BE2C (cell line): ENCODE measurements at regions not wholly inside any gene's neighbourhood (a gene's known extent, or its start where the extent isn't known, plus 50 kb on each side); places are given as distances from the start of the nearest gene placed in this dataset.

Experiments used
- DNase-seq: peaks from one replicate; pipeline ENCODE4 v3.0.0-alpha.2; 2020
- H3K27me3 ChIP-seq: fragments of 250-450 bp; sonication (Bioruptor Pico); 2 replicates; pipeline ENCODE4 v1.5.1; 2020; ENCODE audit warnings: mild to moderate bottlenecking
- H3K36me3 ChIP-seq: fragments of 250-450 bp; sonication (Bioruptor Pico); 2 replicates; pipeline ENCODE4 v1.5.1; 2020; ENCODE audit warnings: mild to moderate bottlenecking
- H3K4me1 ChIP-seq: fragments of 250-450 bp; sonication (Bioruptor Pico); 2 replicates; pipeline ENCODE4 v1.5.1; 2020
- H3K4me3 ChIP-seq: 2 replicates; pipeline ENCODE4 v1.5.1; 2011; ENCODE audit warnings: low read depth, low read length
- H3K9me3 ChIP-seq: fragments of 250-450 bp; sonication (Bioruptor Pico); 2 replicates; pipeline ENCODE4 v1.5.1; 2020
- TF ChIP-seq, protein P1 (sequence below): IDR thresholded peaks from 2 replicates; pipeline ENCODE4 v1.5.1; 2012; ENCODE audit warnings: mild to moderate bottlenecking, low read depth, low read length

DNA sequence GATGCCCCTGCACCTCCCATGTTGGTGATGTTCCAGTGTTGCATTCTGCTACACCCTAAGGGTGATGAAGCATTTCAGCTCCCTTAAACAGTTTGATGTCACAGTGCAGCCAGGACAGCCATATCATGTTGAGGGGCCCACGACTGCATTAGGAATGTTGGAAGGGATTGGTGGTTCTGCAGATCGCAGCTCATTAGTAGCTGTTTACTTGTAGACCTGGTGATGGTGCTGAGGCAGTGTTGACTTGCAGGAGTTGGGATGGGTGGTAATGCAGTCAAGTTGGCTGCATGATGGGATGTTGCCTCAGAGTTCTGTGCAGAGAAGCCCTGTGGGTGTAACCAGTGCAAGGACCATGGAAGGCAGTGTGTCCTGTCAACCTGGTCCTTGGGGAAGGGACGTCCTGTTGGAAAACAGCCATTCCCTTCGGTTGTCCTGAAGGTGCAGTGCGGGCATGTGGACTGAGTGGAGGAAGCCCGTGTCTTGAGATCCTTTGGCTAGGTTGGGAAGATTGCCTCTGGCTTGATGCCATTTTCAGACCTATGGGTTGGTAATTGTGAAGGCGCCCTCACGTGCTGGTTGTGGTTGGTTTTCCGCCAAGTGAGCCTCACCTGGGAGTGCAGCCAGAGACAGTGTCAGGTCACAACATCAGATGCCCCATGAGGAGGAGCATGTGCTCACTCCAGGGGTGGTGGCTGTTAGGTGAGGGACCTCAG is 100.7 kb downstream of the SNRPN start:
- no peaks in the 10 kb centered on the region for H3K27me3 ChIP-seq
- TF ChIP-seq, protein P1, sequence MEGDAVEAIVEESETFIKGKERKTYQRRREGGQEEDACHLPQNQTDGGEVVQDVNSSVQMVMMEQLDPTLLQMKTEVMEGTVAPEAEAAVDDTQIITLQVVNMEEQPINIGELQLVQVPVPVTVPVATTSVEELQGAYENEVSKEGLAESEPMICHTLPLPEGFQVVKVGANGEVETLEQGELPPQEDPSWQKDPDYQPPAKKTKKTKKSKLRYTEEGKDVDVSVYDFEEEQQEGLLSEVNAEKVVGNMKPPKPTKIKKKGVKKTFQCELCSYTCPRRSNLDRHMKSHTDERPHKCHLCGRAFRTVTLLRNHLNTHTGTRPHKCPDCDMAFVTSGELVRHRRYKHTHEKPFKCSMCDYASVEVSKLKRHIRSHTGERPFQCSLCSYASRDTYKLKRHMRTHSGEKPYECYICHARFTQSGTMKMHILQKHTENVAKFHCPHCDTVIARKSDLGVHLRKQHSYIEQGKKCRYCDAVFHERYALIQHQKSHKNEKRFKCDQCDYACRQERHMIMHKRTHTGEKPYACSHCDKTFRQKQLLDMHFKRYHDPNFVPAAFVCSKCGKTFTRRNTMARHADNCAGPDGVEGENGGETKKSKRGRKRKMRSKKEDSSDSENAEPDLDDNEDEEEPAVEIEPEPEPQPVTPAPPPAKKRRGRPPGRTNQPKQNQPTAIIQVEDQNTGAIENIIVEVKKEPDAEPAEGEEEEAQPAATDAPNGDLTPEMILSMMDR, result no peak
- H3K4me1 ChIP-seq, result no peaks in the 10 kb centered on the region
- peaks cover 52% of the 10 kb centered on the region for H3K9me3 ChIP-seq
- H3K4me3 ChIP-seq, result no peak overlapping the region
- peaks cover 80% of the 10 kb centered on the region for H3K36me3 ChIP-seq
- DNase-seq, result no peak

DNA sequence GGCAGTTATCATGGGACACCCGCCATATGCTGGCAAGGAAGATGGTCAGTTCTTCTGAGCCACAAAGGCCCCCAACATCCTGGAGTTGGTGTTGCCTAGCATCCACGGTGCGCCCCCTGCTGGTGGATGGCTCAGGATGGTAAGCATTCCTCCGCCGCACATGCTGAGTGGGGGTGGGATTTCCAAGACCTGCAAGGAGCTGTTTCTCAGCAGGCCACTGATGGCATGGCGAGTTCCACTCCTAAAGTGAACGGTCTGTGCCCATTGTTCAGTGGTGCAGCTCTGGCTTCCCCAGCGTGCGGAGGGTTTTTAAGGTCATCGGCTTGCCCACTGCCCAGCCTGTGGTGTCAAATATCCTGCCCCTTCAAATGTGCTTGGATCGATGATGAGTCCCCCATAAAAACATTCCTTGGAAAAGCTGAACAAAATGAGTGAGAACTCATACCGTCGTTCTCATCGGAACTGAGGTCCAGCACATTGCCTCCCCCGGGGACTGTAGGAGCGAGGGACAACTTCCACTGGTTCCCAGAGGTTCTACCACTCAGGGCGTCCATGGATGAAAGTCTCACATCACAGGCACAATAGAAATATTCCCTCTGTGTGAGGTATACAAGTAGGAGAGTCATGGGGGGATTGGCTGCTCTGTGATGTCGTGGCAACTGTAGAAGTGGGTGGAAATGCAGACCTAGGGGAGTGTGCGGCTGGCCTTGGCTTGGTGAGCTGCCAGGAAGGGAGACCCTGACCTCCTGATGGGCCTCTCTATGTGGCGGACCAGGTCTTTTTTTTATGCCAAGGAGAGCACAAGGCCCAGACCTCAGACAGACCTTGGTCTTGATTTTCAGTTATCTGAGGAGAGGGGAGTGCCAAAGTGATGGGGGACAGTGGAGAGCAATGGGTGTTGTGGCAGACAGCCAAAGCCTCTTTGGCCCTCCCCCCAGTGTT is 102.0 kb downstream of the SNRPN start:
- Histone ChIP-seq H3K36me3 (peaks cover 80% of the 10 kb centered on the region), H3K9me3 (peaks cover 44% of the 10 kb centered on the region), H3K4me1 (no peaks in the 10 kb centered on the region), H3K27me3 (no peaks in the 10 kb centered on the region), H3K4me3 (no peak overlapping the region)
- DNase-seq, result no peak
- TF ChIP-seq, protein P1, result peak; percentile 32

DNA sequence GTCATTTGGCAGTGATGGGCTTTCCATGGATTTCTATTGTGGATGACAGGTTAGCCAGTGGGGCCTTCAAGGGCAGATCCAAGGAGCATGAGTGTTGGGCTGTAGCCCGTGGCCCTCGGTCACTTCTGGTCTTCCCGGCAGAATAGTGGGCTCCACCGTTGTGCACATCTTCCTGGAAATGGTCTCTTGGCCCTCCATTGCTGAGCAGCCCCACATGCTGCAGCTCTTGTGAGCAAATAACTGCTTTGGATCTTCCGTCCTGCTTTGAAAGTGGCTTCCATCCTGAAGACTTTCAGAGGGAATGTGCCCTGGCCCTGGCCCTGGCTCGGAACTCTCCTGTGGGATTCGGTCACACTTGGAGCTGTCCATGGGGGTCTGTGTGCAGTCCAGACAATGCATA is 102.8 kb downstream of the SNRPN start:
- Histone ChIP-seq H3K4me1 (no peaks in the 10 kb centered on the region), H3K9me3 (peaks cover 43% of the 10 kb centered on the region), H3K36me3 (peaks cover 83% of the 10 kb centered on the region), H3K27me3 (no peaks in the 10 kb centered on the region), H3K4me3 (no peak overlapping the region)
- TF ChIP-seq, protein P1, result no peak
- DNase-seq, result no peak

DNA sequence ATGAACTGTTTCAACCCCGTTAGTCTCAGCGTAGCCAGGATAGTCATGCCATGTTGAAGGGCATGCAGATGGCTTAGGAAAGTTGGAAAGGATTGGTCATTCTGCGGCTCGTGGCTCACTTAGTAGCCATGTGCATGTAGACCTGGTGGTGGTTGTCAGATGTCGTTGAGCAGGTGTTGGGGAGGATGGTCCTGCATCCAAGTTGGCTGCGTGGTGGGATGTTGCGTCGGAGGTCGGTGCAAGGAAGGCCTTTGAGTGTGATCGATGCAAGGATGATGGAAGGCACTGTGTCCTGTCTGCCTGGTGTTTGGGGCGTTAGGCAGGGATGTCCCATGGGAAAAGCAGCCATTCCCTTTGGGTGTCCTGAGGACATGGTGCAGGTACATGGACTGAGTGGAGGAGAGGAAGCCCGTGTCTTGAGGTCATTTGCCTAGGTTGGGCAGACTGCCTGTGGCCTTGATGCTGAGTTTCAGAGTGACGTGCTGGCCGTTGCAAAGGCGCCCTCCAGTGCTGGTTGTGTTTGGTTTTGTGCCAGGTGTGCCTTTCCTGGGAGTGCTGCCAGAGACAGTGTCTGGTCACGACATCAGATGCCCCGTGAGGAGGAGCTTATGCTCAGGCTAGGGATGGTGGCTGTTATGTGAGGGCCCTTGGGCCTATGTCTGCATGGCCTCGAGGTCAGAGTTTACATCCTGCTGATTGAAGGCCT is 103.4 kb downstream of the SNRPN start:
- no peak for DNase-seq
- Histone ChIP-seq H3K27me3 (no peaks in the 10 kb centered on the region), H3K36me3 (peaks cover 84% of the 10 kb centered on the region), H3K4me1 (no peaks in the 10 kb centered on the region), H3K4me3 (no peak overlapping the region), H3K9me3 (peaks cover 42% of the 10 kb centered on the region)
- TF ChIP-seq, protein P1, result no peak

DNA sequence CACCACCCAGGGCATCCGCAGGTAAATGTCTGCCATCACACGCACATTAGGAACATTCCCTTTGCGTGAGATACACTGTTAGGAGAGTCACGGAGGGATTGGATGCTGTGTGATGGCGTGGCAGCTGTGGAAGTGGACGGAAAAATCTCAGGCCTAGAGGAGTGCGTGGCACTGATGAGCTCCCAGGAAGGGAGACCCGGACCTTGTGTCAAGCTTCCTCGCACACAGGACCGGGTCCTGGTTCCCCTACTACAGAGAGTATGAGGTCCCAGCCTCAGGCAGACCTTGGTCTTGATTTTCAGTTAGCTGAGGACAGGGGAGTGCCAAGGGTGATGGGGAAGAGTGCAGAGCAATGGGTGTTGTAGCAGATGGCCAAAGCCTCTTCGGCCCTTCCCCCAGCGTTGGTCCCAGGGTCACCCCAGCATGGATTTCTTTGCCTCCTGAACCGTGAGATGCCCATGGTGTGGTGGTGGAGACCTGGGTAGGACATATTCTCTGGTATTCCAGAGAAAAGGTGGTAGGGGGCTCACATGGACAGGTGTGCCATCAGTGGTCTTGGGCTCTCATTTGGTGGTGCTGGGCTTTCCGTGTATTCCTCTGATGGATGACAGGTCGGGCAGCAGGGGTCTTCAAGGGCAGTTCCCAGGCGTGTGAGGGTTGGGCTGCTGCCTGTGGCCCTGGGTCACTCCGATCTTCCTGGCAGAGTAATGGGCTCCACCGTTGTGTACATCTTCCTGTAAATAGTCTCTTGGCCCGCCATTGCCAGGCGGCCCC is 105.1 kb downstream of the SNRPN start:
- TF ChIP-seq, protein P1, result no peak
- DNase-seq, result no peak
- H3K9me3 ChIP-seq, result peaks cover 43% of the 10 kb centered on the region

More for the DNA sequence above, 105.1 kb downstream of the SNRPN start:
- H3K27me3 ChIP-seq, result no peaks in the 10 kb centered on the region
- H3K4me1 ChIP-seq, result no peaks in the 10 kb centered on the region
- no peak overlapping the region for H3K4me3 ChIP-seq
- H3K36me3 ChIP-seq, result peaks cover 92% of the 10 kb centered on the region
